ENCODE measurements at regions not wholly inside any gene's neighbourhood (a gene's known extent, or its start where the extent isn't known, plus 50 kb on each side); places are given as distances from the start of the nearest gene placed in this dataset.

GRCh38 chr18:27763341-27763740 lies 413.6 kb downstream of the CDH2 start:
- no peaks in the 10 kb centered on the region for H3K9me3 ChIP-seq (ENCODE audit: control insufficient read depth, insufficient read depth, low read length)
- H3K36me3 ChIP-seq (ENCODE audit: insufficient read depth, low read length): no peaks in the 10 kb centered on the region
- peaks cover 7% of the 10 kb centered on the region; the same call in 1 of the 2 replicates for H3K4me1 ChIP-seq (ENCODE audit: insufficient read depth, low read length)
- H3K9ac ChIP-seq (ENCODE audit: low read depth, low read length): no peak overlapping the region

DNA sequence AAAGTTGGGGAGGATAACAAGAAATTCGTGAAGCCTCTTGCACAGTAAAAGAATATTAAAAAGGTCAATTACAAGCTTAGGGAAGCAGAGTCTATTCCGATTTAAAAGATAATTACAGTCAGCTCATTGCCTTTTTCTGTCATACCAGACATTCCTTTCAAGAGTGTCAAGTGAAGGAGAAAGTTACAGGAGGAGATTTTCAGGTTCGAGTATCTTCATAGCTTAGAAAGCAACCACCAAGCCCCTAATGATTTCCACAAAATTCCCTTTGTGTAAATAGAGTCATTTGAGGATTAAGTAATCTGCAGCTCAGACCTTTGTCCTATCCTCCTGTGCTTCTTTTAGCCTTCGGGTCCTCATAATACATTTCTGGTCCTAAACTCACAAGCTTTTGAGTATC lies 414.9 kb downstream of the CDH2 start:
- Histone ChIP-seq H3K4me1 (ENCODE audit: insufficient read depth, low read length) (peaks cover 7% of the 10 kb centered on the region; the same call in 1 of the 2 replicates), H3K36me3 (ENCODE audit: insufficient read depth, low read length) (no peaks in the 10 kb centered on the region), H3K9ac (ENCODE audit: low read depth, low read length) (no peak overlapping the region), H3K9me3 (ENCODE audit: control insufficient read depth, insufficient read depth, low read length) (no peaks in the 10 kb centered on the region)

DNA sequence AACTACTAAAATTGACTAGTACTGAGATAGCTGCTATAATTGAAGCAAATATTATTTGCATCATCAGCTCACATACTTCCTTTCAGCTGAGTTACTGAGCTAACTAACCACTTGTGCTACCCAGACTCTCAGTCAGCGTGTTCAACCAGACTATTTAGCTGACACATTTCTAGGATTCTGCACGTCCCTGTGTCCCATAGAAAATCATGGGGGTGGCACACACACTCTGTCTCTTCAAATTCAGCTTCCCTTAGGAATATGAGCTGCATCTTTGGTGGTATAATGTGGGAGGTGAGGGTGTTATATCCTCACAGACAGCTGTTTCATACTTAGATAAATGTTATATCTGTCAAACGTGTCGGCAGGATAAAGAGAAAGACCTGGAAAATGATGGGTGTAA lies 424.0 kb downstream of the CDH2 start:
- no peak overlapping the region for H3K9ac ChIP-seq (ENCODE audit: low read depth, low read length)
- H3K4me1 ChIP-seq (ENCODE audit: insufficient read depth, low read length): no peaks in the 10 kb centered on the region
- H3K36me3 ChIP-seq (ENCODE audit: insufficient read depth, low read length): no peaks in the 10 kb centered on the region
- no peaks in the 10 kb centered on the region for H3K9me3 ChIP-seq (ENCODE audit: control insufficient read depth, insufficient read depth, low read length)

GRCh38 chr18:27750923-27751322 lies 426.0 kb downstream of the CDH2 start:
- Histone ChIP-seq H3K9ac (ENCODE audit: low read depth, low read length) (no peak overlapping the region), H3K36me3 (ENCODE audit: insufficient read depth, low read length) (no peaks in the 10 kb centered on the region), H3K4me1 (ENCODE audit: insufficient read depth, low read length) (no peaks in the 10 kb centered on the region), H3K9me3 (ENCODE audit: control insufficient read depth, insufficient read depth, low read length) (no peaks in the 10 kb centered on the region)

DNA sequence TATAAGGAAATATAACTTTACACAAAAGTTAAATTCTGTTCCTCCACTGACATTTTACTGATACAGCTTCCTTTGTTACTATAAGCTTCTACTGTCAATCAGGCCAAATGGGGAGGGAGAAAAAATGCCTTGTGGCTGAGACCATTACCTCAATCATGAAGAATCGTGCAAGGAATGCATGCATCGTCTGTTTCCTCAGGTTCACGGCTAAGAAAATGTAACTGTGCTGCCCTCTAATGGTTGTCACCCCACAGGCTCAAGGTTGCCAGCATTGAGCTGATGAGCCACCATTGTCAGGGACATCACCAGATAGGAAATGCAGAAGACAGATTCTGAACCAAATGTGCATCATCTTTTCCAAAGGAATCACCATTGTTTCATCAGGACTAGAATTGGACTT lies 426.9 kb downstream of the CDH2 start:
- H3K9ac ChIP-seq (ENCODE audit: low read depth, low read length): no peak overlapping the region
- no peaks in the 10 kb centered on the region for H3K9me3 ChIP-seq (ENCODE audit: control insufficient read depth, insufficient read depth, low read length)
- H3K36me3 ChIP-seq (ENCODE audit: insufficient read depth, low read length): no peaks in the 10 kb centered on the region
- H3K4me1 ChIP-seq (ENCODE audit: insufficient read depth, low read length): no peaks in the 10 kb centered on the region

DNA sequence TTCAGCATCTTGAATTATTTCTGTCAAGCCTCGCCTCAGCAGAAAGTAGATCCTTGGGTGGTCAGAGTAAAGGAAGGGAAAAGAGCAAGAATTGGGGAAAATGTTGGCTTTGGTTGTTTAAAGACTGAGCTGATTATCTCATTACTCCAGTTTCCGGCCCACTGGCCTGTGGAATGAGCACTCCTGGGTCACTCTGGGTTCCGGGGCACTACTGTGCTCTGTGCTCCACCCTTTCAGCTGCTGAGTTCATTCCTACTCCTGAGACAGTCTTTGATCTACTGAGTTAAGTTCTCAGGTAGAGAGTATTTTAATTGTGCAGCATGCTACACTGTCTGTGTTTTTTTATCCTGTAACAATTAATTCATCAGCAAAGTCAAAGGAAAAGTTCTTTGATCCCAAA lies 427.7 kb downstream of the CDH2 start:
- H3K9me3 ChIP-seq (ENCODE audit: control insufficient read depth, insufficient read depth, low read length): no peaks in the 10 kb centered on the region
- no peak overlapping the region for H3K9ac ChIP-seq (ENCODE audit: low read depth, low read length)
- no peaks in the 10 kb centered on the region for H3K4me1 ChIP-seq (ENCODE audit: insufficient read depth, low read length)
- no peaks in the 10 kb centered on the region for H3K36me3 ChIP-seq (ENCODE audit: insufficient read depth, low read length)

- Histone ChIP-seq H3K4me1 (ENCODE audit: insufficient read depth, low read length) (no peaks in the 10 kb centered on the region), H3K9me3 (ENCODE audit: control insufficient read depth, insufficient read depth, low read length) (no peaks in the 10 kb centered on the region; the same call in 1 of the 2 replicates), H3K9ac (ENCODE audit: low read depth, low read length) (no peak overlapping the region), H3K36me3 (ENCODE audit: insufficient read depth, low read length) (no peaks in the 10 kb centered on the region)
Observed at GRCh38 chr18:27746241-27746640, 430.7 kb downstream of the CDH2 start.

DNA sequence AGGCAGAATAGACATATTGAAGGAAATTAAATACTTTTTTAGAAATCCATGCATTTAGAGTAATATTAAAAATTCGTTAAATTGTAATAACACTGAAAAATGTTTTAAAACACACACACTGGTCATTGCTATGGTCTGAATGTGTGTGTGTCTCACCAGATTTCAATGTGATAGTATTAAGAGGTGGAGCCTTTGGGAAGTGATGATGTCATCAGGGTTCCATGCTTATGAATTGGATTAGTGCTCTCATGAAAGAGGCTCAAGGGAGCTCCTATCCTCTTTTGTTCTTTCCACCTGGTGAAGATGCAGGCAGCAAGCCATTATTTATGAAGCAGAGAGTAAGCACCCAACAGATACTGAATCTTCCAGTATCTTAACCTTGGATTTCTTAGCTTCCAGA lies 441.8 kb downstream of the CDH2 start:
- no peaks in the 10 kb centered on the region for H3K4me1 ChIP-seq (ENCODE audit: insufficient read depth, low read length)

GRCh38 chr18:27731211-27731610 lies 445.7 kb downstream of the CDH2 start:
- no peaks in the 10 kb centered on the region for H3K4me1 ChIP-seq (ENCODE audit: insufficient read depth, low read length)
- no peaks in the 10 kb centered on the region for H3K36me3 ChIP-seq (ENCODE audit: insufficient read depth, low read length)
- no peak overlapping the region for H3K9ac ChIP-seq (ENCODE audit: low read depth, low read length)
- H3K9me3 ChIP-seq (ENCODE audit: control insufficient read depth, insufficient read depth, low read length): no peaks in the 10 kb centered on the region; the same call in 1 of the 2 replicates

More for the DNA sequence above, 441.8 kb downstream of the CDH2 start:
- H3K9ac ChIP-seq (ENCODE audit: low read depth, low read length): no peak overlapping the region
- no peaks in the 10 kb centered on the region for H3K36me3 ChIP-seq (ENCODE audit: insufficient read depth, low read length)
- H3K9me3 ChIP-seq (ENCODE audit: control insufficient read depth, insufficient read depth, low read length): no peaks in the 10 kb centered on the region

GRCh38 chr18:27728659-27729058 lies 448.3 kb downstream of the CDH2 start:
- no peak overlapping the region for H3K9ac ChIP-seq (ENCODE audit: low read depth, low read length)
- H3K36me3 ChIP-seq (ENCODE audit: insufficient read depth, low read length): no peaks in the 10 kb centered on the region

GRCh38 chr18:27724362-27724761 lies 452.6 kb downstream of the CDH2 start:
- Histone ChIP-seq H3K36me3 (ENCODE audit: insufficient read depth, low read length) (no peaks in the 10 kb centered on the region), H3K9me3 (ENCODE audit: control insufficient read depth, insufficient read depth, low read length) (no peaks in the 10 kb centered on the region; the same call in 1 of the 2 replicates), H3K9ac (ENCODE audit: low read depth, low read length) (no peak overlapping the region), H3K4me1 (ENCODE audit: insufficient read depth, low read length) (peaks cover 16% of the 10 kb centered on the region)

More at GRCh38 chr18:27728659-27729058, 448.3 kb downstream of the CDH2 start:
- Histone ChIP-seq H3K9me3 (ENCODE audit: control insufficient read depth, insufficient read depth, low read length) (no peaks in the 10 kb centered on the region; the same call in 1 of the 2 replicates), H3K4me1 (ENCODE audit: insufficient read depth, low read length) (peaks cover 9% of the 10 kb centered on the region)

- Histone ChIP-seq H3K36me3 (ENCODE audit: insufficient read depth, low read length) (no peaks in the 10 kb centered on the region), H3K9ac (ENCODE audit: low read depth, low read length) (no peak overlapping the region), H3K4me1 (ENCODE audit: insufficient read depth, low read length) (peaks cover 24% of the 10 kb centered on the region), H3K9me3 (ENCODE audit: control insufficient read depth, insufficient read depth, low read length) (no peaks in the 10 kb centered on the region)
Observed at GRCh38 chr18:27723168-27723567, 453.8 kb downstream of the CDH2 start.

GRCh38 chr18:27719680-27720079 lies 457.2 kb downstream of the CDH2 start:
- H3K36me3 ChIP-seq (ENCODE audit: insufficient read depth, low read length): no peaks in the 10 kb centered on the region
- peaks cover 39% of the 10 kb centered on the region for H3K4me1 ChIP-seq (ENCODE audit: insufficient read depth, low read length)
- no peak overlapping the region for H3K9ac ChIP-seq (ENCODE audit: low read depth, low read length)
- no peaks in the 10 kb centered on the region for H3K9me3 ChIP-seq (ENCODE audit: control insufficient read depth, insufficient read depth, low read length)

GRCh38 chr18:27717816-27718215 lies 459.1 kb downstream of the CDH2 start:
- Histone ChIP-seq H3K4me1 (ENCODE audit: insufficient read depth, low read length) (peaks cover 41% of the 10 kb centered on the region), H3K9me3 (ENCODE audit: control insufficient read depth, insufficient read depth, low read length) (no peaks in the 10 kb centered on the region)

DNA sequence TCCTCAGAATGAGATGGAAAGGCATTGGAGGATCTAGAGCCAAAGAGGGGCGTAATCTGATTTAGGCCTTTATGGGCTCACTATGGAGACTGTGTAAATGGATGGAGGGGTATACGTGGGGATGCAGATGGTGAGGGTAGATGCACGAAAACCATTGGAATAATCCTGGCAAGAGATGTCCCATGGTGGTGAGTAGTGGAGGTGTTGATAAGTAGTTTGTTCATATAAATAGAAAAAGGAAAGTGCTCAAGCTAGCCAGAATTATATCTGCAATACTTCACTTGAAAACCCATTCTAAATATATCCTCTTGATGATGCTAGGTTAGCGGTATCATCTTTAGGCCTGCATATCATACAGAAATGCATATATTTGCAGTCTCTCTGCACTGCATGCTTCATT lies 459.7 kb downstream of the CDH2 start:
- Histone ChIP-seq H3K36me3 (ENCODE audit: insufficient read depth, low read length) (no peaks in the 10 kb centered on the region), H3K9ac (ENCODE audit: low read depth, low read length) (no peak overlapping the region), H3K4me1 (ENCODE audit: insufficient read depth, low read length) (peaks cover 47% of the 10 kb centered on the region), H3K9me3 (ENCODE audit: control insufficient read depth, insufficient read depth, low read length) (no peaks in the 10 kb centered on the region)

More at GRCh38 chr18:27717816-27718215, 459.1 kb downstream of the CDH2 start:
- Histone ChIP-seq H3K9ac (ENCODE audit: low read depth, low read length) (no peak overlapping the region), H3K36me3 (ENCODE audit: insufficient read depth, low read length) (no peaks in the 10 kb centered on the region)

DNA sequence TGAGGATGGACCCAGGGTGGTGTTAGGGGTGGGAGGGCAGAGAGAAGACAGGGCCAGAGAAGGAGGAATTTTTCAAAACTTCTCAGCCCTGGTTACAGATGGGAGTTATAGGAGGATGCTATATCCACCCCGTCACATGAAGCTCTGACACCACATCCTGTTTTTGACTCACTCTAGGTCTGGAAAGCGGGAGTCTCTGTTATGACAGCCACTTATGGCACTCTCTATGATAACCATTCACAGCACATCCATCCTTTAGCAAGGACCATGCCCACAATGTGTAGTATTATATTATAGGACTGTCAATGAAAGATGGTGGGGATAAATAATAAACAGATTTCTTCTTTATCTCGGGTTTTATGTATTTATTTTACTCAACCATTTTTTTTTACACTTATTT lies 461.2 kb downstream of the CDH2 start:
- Histone ChIP-seq H3K36me3 (ENCODE audit: insufficient read depth, low read length) (no peaks in the 10 kb centered on the region), H3K9me3 (ENCODE audit: control insufficient read depth, insufficient read depth, low read length) (no peaks in the 10 kb centered on the region), H3K4me1 (ENCODE audit: insufficient read depth, low read length) (peaks cover 55% of the 10 kb centered on the region), H3K9ac (ENCODE audit: low read depth, low read length) (no peak overlapping the region)
